GM10266 (cell line): ENCODE measurements at regions not wholly inside any gene's neighbourhood (a gene's known extent, or its start where the extent isn't known, plus 50 kb on each side); places are given as distances from the start of the nearest gene placed in this dataset.

Experiments used
- DNase-seq: peaks from one replicate; pipeline ENCODE4 v3.0.0; 2012; ENCODE audit errors: extremely low spot score
- CTCF ChIP-seq: IDR thresholded peaks from 2 replicates; pipeline ENCODE4 v1.5.1; 2012; ENCODE audit warnings: mild to moderate bottlenecking, low read depth; ENCODE audit not compliant: control insufficient read depth, insufficient read depth; ENCODE audit errors: missing control alignments

- no peak for TF ChIP-seq CTCF
- no peak for DNase-seq
These were observed 104.3 kb upstream of the RASGRP1 start for GRCh38 chr15:38668898-38669391.

- no peak for TF ChIP-seq CTCF
- no peak for DNase-seq
These were observed 105.8 kb upstream of the RASGRP1 start for GRCh38 chr15:38670128-38671005.

- DNase-seq: no peak
- TF ChIP-seq CTCF: no peak
These were observed 106.4 kb upstream of the RASGRP1 start for GRCh38 chr15:38671006-38671387.

- TF ChIP-seq CTCF: no peak
- peak; percentile 31 for DNase-seq
These were observed 107.2 kb upstream of the RASGRP1 start for GRCh38 chr15:38671675-38672254.

- no peak for TF ChIP-seq CTCF
- no peak for DNase-seq
These were observed 107.7 kb upstream of the RASGRP1 start for GRCh38 chr15:38672273-38672672.

- no peak for TF ChIP-seq CTCF
- no peak for DNase-seq
These were observed 108.4 kb upstream of the RASGRP1 start for GRCh38 chr15:38672814-38673670.

GRCh38 chr15:38674448-38674847 lies 109.8 kb upstream of the RASGRP1 start:
- TF ChIP-seq CTCF: no peak
- no peak for DNase-seq
